Neural cell (in vitro differentiated cells): ENCODE measurements at regions not wholly inside any gene's neighbourhood (a gene's known extent, or its start where the extent isn't known, plus 50 kb on each side); places are given as distances from the start of the nearest gene placed in this dataset.

Experiments
- EP300 ChIP-seq: fragments of 450-650 bp; conservative IDR thresholded peaks from 2 replicates; pipeline ENCODE4 v1.6.1; 2014; ENCODE audit warnings: antibody characterized with exemption, mild to moderate bottlenecking, moderate library complexity; ENCODE audit not compliant: poor library complexity, severe bottlenecking
- EZH2 ChIP-seq: fragments of 200-600, 300-800 bp; shearing (Covaris generic), sonication (generic); IDR thresholded peaks from 2 replicates; pipeline ENCODE4 v1.6.1; 2014; ENCODE audit warnings: antibody characterized with exemption, low read length, borderline replicate concordance, mild to moderate bottlenecking; ENCODE audit not compliant: insufficient read depth, poor library complexity, severe bottlenecking
- POLR2AphosphoS5 ChIP-seq: IDR thresholded peaks from 2 replicates; pipeline ENCODE4 v1.6.1; 2012
- TAF1 ChIP-seq: IDR thresholded peaks from 2 replicates; pipeline ENCODE4 v1.6.1; 2012; ENCODE audit warnings: low read depth
- TF ChIP-seq, protein P1 (sequence below): fragments of 450-650 bp; IDR thresholded peaks from 2 replicates; pipeline ENCODE4 v1.5.1; 2014; ENCODE audit warnings: antibody characterized with exemption, mild to moderate bottlenecking, moderate library complexity; ENCODE audit not compliant: poor library complexity, severe bottlenecking
- TF ChIP-seq, protein P2 (sequence below): IDR thresholded peaks from 2 replicates; pipeline ENCODE4 v1.6.1; 2012; ENCODE audit warnings: borderline replicate concordance

DNA sequence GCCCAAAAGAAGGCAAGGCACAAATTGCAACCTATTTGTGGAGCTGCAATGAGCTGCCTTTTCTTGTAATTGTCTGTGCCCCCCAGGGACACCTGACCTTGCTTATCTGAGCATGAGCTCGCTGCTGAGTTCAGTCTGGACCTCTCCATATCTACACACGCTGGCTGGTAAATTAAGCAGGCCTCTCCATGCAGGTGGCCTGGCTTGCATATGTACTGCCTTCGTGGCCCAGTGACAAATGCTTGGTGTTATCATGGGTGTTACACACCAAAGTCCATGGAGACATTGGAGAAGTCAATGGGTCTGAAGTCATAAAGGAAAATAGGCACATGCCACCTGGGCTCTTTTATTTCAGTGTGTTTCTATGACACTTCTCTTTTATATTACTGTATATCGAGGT, 121.2 kb downstream of the IRS1 start:
- TF ChIP-seq, protein P1, sequence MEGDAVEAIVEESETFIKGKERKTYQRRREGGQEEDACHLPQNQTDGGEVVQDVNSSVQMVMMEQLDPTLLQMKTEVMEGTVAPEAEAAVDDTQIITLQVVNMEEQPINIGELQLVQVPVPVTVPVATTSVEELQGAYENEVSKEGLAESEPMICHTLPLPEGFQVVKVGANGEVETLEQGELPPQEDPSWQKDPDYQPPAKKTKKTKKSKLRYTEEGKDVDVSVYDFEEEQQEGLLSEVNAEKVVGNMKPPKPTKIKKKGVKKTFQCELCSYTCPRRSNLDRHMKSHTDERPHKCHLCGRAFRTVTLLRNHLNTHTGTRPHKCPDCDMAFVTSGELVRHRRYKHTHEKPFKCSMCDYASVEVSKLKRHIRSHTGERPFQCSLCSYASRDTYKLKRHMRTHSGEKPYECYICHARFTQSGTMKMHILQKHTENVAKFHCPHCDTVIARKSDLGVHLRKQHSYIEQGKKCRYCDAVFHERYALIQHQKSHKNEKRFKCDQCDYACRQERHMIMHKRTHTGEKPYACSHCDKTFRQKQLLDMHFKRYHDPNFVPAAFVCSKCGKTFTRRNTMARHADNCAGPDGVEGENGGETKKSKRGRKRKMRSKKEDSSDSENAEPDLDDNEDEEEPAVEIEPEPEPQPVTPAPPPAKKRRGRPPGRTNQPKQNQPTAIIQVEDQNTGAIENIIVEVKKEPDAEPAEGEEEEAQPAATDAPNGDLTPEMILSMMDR, result no peak
- TF ChIP-seq POLR2AphosphoS5 (no peak), EZH2 (no peak), EP300 (no peak), TAF1 (no peak)
- TF ChIP-seq, protein P2, sequence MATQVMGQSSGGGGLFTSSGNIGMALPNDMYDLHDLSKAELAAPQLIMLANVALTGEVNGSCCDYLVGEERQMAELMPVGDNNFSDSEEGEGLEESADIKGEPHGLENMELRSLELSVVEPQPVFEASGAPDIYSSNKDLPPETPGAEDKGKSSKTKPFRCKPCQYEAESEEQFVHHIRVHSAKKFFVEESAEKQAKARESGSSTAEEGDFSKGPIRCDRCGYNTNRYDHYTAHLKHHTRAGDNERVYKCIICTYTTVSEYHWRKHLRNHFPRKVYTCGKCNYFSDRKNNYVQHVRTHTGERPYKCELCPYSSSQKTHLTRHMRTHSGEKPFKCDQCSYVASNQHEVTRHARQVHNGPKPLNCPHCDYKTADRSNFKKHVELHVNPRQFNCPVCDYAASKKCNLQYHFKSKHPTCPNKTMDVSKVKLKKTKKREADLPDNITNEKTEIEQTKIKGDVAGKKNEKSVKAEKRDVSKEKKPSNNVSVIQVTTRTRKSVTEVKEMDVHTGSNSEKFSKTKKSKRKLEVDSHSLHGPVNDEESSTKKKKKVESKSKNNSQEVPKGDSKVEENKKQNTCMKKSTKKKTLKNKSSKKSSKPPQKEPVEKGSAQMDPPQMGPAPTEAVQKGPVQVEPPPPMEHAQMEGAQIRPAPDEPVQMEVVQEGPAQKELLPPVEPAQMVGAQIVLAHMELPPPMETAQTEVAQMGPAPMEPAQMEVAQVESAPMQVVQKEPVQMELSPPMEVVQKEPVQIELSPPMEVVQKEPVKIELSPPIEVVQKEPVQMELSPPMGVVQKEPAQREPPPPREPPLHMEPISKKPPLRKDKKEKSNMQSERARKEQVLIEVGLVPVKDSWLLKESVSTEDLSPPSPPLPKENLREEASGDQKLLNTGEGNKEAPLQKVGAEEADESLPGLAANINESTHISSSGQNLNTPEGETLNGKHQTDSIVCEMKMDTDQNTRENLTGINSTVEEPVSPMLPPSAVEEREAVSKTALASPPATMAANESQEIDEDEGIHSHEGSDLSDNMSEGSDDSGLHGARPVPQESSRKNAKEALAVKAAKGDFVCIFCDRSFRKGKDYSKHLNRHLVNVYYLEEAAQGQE, result no peak
